HG03135 (cell line): ENCODE measurements at regions not wholly inside any gene's neighbourhood (a gene's known extent, or its start where the extent isn't known, plus 50 kb on each side); places are given as distances from the start of the nearest gene placed in this dataset.
"Not testable (repeated sequence)": the region's sequence is repeated elsewhere in the genome, so short reads cannot be mapped to it uniquely, and the experiment has no call there.

ENCODE experiments used
- ATAC-seq: cut with Tn5 transposase; IDR thresholded peaks from one replicate; pipeline ENCODE4 v1.9.1; 2021; ENCODE audit warnings: mild to moderate bottlenecking, moderate library complexity; ENCODE audit not compliant: unreplicated experiment

DNA sequence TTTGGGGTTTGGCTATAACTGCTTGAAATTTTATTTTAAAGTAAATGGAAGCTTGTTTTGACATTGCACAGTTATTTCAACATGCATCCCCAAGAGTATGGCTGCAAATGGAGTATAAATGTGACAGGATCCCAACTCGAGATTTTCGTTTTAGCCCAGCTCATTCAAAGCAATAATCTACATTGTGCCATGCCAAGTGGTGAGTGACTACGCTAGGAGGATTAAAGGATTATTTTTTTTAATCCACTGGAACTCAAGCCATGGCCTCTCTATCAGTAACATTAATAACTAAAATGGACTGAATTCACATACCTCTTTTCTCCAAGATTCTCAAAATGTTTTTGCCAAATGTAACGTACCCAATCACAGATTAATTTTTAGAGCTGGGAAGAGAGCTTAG, 60.6 kb upstream of the AUTS2 start:
- ATAC-seq = no peak

- no peak for ATAC-seq
These were observed 58.7 kb upstream of the AUTS2 start for GRCh38 chr7:69539531-69539930.

DNA sequence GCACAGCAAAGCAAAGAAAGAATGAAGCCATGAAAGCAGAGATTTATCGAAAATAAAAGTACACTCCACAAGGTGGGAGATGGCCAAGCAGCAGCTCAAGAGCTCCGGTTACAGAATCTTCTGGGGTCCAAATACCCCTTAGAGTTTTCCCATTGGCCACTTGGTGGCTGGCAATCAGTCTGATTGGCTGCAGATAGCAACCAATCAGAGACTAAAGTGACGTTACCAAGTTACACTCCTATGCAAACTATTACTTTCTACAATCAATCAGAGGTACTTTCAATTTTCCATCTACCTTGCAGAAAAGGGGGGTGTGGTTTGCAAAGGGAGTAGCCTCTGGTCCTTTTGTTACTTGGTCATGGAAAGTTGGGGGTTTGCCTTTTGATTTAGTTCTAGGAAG, 58.0 kb upstream of the AUTS2 start:
- no peak for ATAC-seq

GRCh38 chr7:69541779-69542432, 56.4 kb upstream of the AUTS2 start:
- ATAC-seq = not testable (repeated sequence)

- ATAC-seq = no peak
These were observed 53.1 kb upstream of the AUTS2 start for GRCh38 chr7:69545175-69545574.
